Adrenal gland (tissue), 5 donors: ENCODE measurements at regions not wholly inside any gene's neighbourhood (a gene's known extent, or its start where the extent isn't known, plus 50 kb on each side); places are given as distances from the start of the nearest gene placed in this dataset.

Source experiments
- CTCF ChIP-seq, 6 experiments: fragments of 450-650 bp in 4 of 6; fragments of 200-600 bp in 2 of 6; sonication (generic) in 1 of 6; IDR thresholded peaks; 1 replicate in 5 of 6; 2 replicates in 1 of 6; pipeline versions ENCODE4 v1.5.1 to v1.8.0; 2016 to 2021; ENCODE audit warnings: antibody characterized with exemption in 6 of 6, mild to moderate bottlenecking in 2 of 6, moderate library complexity in 1 of 6
- POLR2A ChIP-seq, 2 donors: fragments of 450-650 bp; IDR thresholded peaks; one replicate each; pipeline ENCODE4 v1.6.1; 2017; ENCODE audit warnings: antibody characterized with exemption in 2 of 2, mild to moderate bottlenecking in 2 of 2, moderate library complexity in 1 of 2
- donor health status: DM: no; HTN: no; CAD: no.

- no peak for TF ChIP-seq CTCF (IDR thresholded peaks at IDR 0.05)
- TF ChIP-seq POLR2A (IDR thresholded peaks at IDR 0.05), result no peak
Observed at GRCh38 chr16:47753659-47754058, 292.5 kb downstream of the PHKB start.
